Stimulated activated CD4-positive, alpha-beta T cell treated with anti-CD3 and anti-CD28 coated beads, Interleukin-12 subunit alpha, Interleukin-12 subunit beta, amount 100 ng/mL, for 4 hours (primary cell): ENCODE measurements at regions not wholly inside any gene's neighbourhood (a gene's known extent, or its start where the extent isn't known, plus 50 kb on each side); places are given as distances from the start of the nearest gene placed in this dataset.

ENCODE experiments used
- DNase-seq: peaks from one replicate; pipeline ENCODE4 v3.0.0-alpha.2; 2020

DNA sequence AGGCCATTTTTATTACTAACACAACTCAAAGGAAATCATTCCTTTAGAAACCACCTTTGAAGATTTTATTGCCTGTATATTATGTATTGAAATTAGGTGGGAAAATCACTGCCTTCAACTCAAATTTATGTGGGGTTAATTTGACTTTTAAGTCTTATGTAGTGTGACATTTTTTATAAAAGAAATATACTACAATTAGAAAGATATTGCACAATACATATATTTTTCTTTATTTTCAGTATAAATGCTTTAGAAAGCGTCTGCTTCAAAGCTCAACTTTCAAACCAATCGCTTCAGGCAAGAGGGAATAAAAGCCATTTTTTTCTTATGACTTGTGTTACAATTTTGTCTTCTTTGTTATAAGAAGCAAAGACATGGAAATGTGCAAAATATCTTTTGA lies 337.4 kb upstream of the ZWINT start:
- DNase-seq, result no peak

DNA sequence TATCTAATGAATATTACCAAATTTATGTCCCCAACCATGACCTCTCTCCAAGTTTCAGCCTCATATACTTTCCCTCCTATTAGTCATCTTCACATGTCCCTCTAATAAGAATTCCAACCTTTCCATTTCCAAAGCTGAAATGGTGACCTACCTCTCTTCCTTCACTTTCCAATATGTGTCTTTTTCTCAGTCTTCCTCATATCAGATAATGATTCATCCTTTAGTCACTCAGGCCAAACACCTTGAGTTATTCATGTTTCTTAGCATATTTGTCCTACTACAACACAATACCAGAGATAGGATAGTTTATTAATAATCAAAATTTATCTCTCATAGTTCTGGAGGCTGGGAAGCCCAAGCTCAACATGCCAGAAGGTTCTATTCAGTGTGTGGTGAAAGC lies 318.5 kb upstream of the ZWINT start:
- no peak for DNase-seq

DNA sequence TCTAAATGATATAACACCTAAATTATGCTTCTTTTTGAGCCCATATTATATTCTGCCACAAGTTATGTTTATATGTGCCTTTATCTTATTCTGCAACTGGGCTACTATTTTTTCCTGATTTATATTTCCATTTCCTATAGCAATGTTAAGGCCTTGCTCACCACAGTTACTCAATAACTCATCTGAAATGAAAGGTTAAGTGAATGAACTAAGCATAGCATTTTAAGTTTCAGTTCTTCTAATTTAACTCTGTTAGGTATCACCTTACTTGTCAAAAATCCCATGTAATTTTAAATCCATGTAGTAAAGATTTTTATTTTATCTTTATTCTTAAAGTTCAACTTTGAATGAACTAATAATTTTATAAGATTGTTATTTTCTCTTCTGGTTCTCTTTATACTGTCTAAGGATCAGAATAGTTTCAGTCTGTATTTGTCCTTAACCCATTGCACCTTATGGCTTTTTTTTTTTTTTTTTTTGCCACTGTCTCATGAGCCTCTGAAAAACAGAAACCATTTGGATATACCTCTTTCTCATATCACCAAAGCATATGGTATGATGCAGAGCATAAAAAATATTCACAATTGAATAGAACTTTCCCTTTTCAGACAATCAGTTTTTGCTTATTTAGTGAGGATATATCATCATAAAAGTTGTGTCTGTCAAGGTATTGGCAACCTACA lies 301.8 kb upstream of the ZWINT start:
- DNase-seq, result no peak

DNA sequence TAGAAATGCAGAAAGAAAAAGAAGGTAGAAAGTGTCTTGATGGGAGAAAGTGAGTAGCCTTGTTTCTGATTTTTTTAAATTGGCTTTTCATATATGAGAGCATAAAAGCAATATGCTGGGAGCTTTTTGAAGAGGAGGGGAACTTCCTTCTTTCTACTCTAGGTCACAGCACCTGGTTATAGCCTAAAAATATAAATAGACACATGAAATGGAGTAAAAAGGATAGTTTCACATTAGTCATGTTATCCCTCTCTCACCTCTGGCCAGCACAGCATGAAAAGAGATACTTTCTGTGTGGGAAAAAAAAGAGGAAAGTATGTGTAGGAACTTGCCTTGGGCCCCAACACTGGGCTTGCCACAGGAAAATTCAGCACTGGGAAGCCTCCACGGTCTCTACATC lies 292.2 kb upstream of the ZWINT start:
- DNase-seq, result no peak

DNA sequence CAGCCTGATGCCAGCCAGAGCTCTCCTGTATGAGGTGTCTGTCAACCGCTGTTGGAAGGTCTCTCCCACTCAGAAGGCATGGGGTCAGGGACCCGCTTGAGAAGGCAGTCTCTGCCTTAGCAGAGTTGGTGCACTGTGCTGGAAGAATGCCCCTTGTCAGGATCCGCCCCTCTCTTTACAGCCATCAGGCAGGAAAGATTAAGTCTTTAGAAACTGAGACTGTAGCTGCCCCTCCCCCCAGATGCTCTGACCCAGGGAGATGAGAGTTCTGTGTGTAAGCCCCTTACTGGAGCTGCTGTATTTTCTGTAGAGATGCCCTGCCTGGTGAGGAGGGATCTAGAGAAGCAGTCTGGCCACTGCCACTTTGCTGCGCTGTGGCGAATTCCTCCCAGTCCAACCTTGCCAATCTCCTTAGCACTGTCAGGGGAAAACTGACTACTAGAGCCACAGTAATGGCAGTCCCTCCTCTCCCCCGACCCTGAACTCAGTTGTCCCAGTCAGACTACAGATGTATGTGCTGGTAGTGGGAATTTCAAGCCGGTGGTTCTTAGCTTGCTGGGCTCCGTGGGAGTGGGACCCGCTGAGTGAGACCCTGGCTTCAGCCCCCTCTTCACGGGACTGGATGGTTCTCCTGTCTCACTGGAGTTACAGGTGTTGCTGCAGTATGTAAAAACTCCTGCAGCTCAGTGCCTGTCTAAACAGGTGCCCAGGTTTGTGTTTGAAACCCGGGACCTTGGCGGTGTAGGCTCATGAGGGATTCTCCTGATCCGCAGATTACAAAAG lies 285.5 kb upstream of the ZWINT start:
- no peak for DNase-seq

DNA sequence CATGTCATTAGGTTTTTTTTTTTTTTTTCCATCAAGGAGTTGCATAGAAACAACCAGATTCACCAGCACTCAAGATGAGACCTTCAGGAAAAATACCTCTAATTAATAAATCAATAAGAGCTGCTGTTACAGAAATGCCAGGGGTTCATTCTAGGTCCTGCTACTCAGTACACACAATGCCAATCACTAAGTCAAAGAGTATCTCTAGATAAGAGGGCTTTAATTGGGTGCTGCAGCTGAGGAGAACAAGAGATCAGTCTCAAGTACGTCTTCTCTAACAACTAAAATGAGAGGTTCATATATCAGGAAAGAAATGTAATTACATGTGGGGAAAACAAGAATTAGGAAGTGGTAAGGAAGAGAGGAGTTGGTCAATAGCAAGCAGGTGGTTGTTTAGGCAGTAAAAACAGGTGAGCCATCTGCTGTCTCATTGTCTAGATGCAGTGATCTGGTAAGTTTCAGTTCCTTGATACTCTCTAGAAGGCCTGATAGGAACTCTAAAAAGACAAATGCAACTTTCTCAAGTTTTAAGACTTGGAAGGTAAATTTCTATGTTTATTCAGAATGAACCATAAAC lies 272.9 kb upstream of the ZWINT start:
- DNase-seq, result no peak

DNA sequence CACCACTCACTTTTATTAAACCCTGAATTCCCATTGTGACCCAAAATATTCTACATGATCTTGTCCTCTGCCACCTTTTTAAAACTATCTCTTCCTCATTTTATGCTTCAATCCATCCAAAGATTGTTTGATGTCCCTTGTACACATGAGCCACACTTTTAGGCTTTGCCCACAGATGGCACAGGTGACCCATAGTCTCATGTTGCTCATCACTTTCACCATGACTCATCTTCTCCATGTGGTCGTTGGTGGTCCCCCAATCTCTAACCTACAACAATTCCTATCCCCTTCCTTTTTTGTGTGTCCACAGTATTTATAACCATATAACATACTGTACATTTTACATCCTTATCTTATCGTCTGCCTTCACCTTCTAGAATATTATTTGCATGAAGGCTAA lies 271.5 kb upstream of the ZWINT start:
- no peak for DNase-seq

DNA sequence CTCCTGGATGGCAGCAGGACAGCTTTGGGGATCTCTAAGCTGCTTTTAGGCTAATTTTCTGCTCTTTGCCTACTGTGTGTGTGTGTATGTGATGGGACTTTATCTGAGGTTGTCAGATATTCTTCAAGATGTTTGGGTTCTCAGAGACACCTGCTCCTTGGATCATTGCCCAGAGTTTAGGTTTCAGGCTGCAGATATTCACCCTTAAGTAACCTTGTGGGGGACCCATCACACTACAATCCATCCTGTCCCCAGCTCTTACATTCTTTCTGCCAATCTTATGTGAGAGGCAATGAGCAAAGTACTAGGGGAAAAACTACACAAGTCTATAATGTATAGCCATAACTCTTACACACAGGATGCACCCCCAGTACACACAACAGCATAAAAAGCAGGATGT lies 263.0 kb upstream of the ZWINT start:
- DNase-seq, result no peak

DNA sequence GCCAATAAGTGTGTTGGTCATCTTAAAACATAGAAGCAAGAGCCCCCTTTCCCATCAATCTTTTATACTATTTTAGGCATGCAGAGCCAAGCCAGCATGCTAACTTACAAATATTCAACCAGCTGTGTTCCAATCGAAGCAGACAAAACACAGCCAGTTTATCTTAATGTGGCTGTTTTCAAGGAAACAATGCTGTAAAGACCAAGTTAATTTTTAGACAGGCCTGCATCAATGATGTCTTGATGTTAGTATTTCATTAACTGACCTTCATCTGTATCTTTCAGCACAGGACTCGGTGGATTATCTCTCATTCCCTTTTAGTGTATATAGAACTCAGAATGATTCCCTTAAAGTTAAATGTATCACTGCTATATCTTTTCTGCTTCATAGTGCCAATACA lies 262.0 kb upstream of the ZWINT start:
- no peak for DNase-seq

DNA sequence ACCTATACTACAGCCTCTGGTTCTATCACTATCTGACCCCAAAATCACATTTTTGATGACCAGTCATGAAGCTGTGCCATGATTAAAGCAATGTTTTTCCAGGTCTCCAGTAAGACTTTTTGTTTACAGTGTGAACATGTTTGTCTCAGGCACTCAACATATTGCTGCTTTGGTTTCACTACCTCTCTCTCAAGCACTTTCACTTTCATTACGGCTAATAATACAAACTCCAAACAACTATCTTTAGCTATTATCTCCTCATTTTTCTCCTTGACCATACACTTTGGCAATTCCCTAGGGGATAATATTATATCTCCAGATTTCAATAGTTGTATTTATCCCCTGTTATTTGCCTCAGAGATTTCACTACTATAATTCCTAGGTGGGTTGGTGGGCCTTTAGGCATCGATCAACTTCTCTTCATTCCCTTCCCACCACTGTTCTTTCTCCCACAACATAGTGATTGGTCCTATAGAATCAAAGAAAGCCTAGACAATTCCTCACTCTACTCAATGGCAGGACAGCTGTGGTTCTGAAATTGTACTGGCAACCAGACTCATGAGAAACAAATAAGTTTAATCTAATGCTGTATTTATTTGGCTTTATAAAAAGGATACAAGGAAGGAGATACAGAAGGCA lies 261.4 kb upstream of the ZWINT start:
- no peak for DNase-seq

DNA sequence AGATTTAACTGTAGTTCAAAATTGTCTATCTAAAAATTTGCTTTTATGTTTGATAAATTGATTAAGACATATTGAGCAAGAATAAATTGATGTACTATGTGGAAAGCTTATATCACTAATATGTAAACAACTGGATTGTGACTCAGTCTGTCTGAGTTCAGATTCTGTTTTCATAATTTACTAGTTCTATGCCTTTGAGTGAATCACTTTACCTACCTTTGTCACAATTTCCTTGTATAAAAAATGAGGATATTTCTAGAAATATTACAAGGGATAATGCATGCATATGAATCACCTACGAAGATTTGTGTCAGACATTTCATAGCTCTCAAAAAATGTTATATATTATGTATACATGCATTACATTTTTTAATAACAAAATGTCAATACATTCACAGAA lies 245.1 kb upstream of the ZWINT start:
- DNase-seq, result no peak

DNA sequence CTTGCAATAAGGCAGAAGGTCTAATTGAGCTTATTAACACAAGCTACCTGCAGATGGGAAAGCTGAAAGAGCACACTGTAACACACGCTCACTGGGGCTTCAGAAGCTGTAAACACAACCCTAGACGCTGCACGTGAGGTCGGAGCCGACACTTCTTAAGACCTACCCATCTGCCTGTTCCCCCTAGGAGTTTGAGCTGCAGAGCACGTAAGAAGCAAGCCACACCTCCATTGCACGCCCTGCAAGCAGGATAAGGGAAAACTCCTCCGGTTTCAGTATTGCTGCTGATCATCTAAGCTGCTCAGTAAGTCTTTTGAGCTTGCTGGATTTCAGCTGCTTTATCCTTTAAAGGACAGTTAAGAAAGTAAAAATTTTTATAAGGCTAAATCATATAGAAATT lies 244.0 kb upstream of the ZWINT start:
- no peak for DNase-seq

DNA sequence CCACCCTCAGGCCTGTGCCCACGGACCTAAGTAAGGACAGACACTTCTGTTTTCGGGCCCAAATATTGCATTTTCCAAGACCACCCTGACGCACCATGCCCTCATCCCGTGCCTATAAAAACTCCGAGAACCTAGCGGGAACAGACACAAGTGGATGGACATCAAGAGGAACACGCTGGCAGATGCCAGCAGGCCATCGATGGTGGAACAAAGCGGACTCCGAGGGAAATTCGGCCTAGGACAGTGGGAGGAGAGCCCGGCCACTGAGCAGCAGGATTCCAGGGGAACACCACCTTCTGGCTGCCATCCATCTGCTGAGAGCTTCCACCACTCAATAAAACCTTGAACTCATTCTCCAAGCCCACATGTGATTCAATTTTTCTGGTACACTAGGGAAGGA lies 243.6 kb upstream of the ZWINT start:
- no peak for DNase-seq

DNA sequence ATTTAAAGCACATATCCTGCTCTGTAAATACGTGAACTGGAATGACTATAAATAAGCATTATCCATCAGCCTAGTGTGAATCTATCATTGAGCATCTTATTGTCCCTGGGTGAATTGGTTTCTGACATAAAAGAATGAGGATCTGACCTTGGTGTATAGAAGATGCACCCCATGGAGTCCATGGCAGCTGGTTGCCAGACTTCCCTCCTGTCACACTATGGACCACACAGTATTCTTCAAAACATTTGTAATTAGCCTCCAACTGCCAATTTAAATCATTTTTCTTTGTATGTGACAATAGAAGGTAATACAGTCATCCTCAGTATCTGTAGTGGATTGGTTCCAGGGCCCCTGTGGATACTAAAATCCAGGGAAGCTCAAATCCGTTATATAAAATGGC lies 238.1 kb upstream of the ZWINT start:
- no peak for DNase-seq

DNA sequence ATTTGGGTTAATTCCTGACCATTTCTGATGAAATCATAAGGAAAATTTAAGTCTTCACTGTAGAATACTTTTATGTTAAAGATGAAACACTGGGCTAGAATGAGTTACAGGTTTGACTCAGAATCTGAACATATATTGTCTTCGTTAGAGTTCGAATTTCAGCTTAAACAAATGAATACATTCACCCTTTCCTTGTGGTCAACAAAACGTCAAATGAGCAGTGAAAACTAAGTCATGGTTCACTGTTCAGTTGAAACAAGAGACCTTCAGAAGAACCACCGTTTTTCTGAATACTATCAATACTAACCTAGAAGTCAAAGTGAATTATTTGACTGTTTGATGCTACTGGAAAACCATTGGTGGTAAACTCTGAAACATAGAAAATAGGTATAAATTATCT lies 235.2 kb upstream of the ZWINT start:
- no peak for DNase-seq

DNA sequence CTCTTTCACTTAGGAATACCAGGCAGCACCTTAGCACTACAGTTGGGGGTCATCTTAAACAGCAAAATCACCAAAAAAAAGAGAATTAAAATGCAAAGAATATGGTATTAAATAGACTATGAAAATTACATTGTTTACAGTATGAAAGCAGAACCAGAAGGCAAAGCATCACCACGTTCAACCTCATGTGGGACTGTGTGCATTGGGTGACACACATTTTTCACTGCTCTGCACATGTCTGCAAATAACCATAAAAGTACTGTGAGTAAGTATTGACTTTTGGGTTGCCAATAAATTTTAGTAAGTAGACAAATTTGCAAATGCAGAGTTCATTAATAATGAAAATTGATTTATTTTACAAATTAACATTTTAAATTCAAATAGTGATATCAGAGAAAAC lies 232.1 kb upstream of the ZWINT start:
- no peak for DNase-seq

DNA sequence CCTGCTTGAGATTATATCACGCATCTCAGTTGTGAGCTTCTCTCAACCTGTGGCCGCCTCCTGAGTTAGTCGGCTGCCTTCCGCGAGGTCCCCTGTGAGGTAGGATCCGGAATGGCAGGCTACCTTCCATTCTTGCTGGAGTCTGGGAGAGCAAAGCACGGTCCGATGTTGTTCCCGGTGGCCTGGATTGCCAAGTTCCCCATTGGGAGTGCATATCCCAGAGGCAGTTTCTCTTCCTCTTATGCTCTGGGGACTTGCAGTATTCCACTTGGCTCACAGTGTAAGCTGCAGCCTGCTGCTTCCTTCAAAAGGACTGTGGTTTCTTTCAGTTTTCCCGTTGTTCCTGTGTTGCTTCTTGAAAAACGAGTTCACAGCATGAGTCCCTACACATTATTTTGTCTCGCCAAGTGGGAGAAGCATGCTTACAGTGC lies 225.4 kb upstream of the ZWINT start:
- no peak for DNase-seq

DNA sequence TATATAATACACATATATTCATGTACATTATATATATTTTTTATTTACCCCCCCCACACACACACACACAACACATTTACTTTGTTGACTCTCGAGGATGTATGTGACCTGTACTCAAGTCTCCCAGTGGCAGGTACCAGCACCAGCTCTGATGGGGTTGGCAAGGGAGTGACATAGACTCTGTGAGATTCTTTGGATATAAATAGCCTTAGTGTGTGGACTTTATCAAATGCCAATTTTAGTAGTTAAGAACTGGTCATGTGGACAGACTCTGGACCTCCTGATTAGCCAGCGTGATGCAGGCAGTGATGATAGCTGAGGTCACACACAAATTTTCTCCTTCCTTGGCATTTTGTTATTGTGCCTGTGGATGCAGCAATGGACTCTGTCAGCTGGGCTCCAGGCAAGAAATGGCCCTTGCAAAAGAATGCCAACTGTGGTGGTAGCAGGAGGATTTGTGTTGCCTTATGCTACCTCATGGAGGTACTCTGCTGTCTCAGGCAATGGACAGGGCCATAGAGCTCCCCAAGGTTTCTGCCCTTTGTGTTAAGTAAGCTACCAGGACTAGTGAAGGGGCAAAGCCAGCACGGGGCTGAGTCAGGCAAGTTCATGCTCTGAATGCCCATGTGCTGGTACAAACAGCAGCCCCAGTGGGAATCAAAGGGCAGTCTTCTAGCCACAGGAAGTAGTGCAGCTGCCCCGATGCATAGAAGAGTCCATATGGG lies 224.6 kb upstream of the ZWINT start:
- no peak for DNase-seq

DNA sequence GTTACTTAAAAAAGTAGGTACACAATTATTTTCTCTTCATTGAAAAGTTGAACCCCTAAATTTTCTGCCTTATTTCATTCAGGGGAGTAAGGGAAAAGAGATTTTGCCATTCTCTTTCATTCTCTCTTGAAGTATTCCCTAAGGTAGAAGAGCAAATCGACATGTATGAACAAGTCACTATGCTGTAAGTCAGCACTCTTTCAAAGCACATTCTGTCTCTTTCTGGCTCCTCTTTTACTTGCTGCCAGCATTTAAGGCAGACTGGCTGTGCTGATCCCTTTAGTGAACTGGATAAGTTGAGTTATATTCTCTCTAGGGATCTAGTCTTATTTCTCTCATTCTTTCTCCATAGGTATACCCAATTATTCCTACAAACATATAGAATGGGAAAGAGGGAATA lies 222.3 kb upstream of the ZWINT start:
- DNase-seq, result no peak

DNA sequence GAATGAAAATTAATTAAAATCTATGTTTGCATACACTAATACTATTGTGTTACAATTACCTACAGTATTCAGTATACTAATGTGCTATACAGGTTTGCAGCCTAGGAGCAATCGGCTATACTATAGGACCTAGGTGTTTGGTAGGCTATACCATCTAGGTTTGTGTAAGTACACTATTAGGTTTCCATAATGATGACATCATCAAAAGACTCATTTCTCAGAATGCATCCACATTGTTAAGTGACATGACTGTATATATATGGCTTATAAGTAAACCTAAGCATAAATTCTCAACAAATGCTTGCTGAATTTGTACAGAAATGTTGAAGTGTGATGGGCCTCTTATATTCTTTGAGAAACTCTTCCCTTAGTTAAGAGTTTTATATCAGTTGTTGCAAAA lies 206.5 kb upstream of the ZWINT start:
- DNase-seq, result no peak

DNA sequence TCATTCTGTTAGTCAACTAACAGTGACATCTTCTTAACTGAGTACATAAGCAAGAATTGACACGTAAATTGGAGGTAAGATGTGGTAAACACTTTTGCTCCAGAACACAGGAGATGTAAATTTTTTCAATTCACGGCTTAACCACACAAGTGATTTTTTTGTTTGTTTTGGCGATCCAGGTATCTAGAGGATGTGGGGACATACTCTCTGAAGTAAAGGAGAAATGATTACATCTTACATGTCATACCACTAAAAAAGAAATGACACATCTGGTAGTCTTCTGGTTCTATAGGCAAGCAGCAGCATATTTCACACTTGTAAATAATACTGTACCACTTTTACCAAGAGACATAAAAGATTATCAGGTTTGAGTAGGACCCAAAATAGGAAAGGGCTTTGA lies 200.3 kb upstream of the ZWINT start:
- no peak for DNase-seq

DNA sequence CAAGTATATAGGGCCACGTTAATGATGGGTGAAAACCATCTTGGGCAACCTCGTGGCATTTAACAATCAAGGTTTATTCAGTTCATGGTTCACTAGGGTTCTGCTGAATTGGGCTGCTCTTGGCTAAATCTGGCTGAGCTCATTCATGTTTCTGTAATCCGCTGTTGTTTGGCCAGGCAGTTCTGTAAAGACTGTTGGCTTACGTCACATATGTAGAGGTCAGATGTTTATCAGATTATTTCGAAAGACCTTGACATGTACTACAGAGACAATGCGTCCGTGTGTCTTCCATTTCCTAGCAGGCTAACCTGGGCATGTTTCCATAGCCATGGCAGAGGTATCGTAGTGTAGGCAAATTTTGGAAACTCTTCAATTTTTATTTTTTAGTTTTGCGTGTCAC lies 190.0 kb upstream of the ZWINT start:
- DNase-seq, result no peak

DNA sequence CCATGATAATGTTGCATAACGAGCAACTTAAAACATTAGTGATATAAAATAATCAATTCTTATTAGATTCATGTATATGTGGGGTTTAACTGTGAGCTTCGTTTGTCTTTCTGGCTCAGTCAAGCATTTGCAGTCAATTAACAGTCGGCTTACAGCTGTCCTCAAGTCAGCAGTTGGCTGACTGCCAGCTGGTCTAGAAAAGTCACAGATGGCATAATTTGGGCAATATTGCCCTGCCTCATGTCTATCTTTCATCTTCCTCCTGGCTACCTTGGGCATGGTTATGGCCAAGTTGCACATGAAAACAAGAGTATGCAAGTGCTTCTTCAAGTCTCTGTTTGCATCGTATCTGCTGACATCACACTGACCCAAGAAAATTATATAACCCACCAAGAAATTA lies 186.1 kb upstream of the ZWINT start:
- DNase-seq, result no peak
